ENCODE measurements at regions not wholly inside any gene's neighbourhood (a gene's known extent, or its start where the extent isn't known, plus 50 kb on each side); places are given as distances from the start of the nearest gene placed in this dataset.

DNA sequence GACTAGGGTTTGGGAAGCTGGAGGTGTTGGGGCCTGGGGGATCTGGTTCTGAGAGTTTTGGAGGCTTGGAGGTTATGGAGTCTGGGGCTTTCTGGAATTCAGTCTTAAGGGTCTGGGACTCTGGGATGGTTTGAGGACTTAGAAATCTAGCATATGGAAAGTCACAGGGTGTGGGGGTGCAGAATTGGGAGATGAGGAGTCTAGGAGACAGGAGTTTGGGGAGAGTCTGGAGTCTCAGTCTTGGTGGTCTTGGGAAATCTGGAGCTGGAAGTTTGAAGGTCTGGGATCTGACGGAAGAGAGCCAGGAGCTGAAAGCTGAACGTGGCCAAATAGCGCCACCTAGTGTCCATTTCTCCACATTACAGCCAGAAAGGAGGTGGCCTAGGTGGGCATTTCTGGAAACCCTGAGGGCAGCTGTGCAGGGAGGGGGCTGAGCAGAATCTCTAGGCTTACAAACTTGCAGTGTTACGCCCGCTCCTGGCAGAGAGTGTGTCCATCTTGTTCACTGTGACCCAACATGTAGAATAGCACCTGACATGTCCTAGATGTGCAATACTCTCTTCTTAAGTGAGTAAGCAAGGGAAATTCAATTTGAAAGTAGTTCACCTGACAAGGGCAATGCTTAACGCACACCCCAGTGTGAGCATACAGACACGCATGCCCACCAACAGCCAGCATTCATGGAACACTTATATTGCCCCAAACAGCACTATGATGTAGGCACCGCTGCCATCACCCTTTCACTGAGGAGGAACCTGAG, 204.8 kb downstream of the TFCP2L1 start:
- intact Hi-C loops (cut with DNase I; ENCODE audit: low total_unique reads): no loop called here
- Histone ChIP-seq H3K4me1 (peaks cover 6 to 18% (median 10%) of the 10 kb centered on the region in 4 donors), H3K27ac (no peak overlapping the region), H3K36me3 (no peaks in the 10 kb centered on the region), H3K9me3 (no peaks in the 10 kb centered on the region), H3K4me3 (no peak overlapping the region), H3K27me3 (peaks cover 0 to 64% (median 17%) of the 10 kb centered on the region in 3 donors)
- WGBS, 5 donors: 25 to 32% (median 28%) methylated on average over 8 of the region's 8 CpGs
- DNase-seq: peak; percentile 69 to 88
- TF ChIP-seq, protein P1, sequence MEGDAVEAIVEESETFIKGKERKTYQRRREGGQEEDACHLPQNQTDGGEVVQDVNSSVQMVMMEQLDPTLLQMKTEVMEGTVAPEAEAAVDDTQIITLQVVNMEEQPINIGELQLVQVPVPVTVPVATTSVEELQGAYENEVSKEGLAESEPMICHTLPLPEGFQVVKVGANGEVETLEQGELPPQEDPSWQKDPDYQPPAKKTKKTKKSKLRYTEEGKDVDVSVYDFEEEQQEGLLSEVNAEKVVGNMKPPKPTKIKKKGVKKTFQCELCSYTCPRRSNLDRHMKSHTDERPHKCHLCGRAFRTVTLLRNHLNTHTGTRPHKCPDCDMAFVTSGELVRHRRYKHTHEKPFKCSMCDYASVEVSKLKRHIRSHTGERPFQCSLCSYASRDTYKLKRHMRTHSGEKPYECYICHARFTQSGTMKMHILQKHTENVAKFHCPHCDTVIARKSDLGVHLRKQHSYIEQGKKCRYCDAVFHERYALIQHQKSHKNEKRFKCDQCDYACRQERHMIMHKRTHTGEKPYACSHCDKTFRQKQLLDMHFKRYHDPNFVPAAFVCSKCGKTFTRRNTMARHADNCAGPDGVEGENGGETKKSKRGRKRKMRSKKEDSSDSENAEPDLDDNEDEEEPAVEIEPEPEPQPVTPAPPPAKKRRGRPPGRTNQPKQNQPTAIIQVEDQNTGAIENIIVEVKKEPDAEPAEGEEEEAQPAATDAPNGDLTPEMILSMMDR (IDR thresholded peaks at IDR 0.05): peak in 5 of 7 experiments; percentile 73 to 95 (median 91)
- TF ChIP-seq EP300 (IDR thresholded peaks at IDR 0.05): no peak

DNA sequence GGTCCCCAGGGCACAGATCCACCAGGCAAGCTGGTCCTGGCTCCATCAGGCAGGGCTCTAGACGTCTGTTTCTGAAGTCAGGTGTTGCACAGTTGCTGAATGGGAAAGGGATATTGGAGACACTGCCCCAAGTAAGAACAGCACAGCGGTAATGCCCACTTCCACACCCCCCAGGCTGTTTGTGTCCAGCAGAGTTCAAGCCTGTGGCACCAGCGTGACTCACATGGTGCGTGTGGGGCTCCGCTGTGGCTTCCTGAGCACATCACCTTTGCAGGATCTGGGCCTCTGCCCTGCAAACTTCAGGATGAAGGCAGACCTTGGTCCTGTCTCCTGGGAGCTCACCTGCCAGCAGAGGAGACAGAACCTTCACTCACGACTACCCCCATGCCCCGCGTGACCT, 203.3 kb downstream of the TFCP2L1 start:
- peaks cover 0 to 49% (median 3%) of the 10 kb centered on the region in 3 donors for H3K27me3 ChIP-seq
- intact Hi-C loops (cut with DNase I; ENCODE audit: low total_unique reads): no loop called here

DNA sequence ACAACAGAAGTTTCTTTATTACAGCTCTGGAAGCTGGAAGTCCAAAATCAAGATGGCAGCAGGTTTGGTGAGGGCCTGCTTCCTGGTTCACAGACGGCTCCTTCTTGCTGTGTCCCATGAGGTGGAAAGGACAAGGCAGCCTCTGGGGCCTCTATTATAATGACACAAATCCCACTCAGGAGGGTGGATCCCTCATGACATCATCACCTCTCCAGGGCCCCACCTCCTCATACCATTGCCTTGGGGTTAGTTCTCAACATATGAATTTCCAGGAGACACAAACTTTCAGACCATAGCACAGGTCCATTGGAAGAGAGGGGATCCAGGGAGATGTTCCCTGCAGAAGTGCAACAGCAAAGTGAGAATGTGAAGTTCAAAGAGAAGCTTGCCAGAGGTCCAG, 202.8 kb downstream of the TFCP2L1 start:
- peaks cover 0 to 4% (median 0%) of the 10 kb centered on the region in 4 donors for H3K4me1 ChIP-seq
- no peak overlapping the region for H3K4me3 ChIP-seq
- no peaks in the 10 kb centered on the region for H3K9me3 ChIP-seq
- no peak overlapping the region for H3K27ac ChIP-seq
- no peaks in the 10 kb centered on the region for H3K36me3 ChIP-seq
- no peak for DNase-seq
- intact Hi-C loops (cut with DNase I; ENCODE audit: low total_unique reads): no loop called here
- peaks cover 0 to 44% (median 0%) of the 10 kb centered on the region in 3 donors for H3K27me3 ChIP-seq
- WGBS, 5 donors: 80 to 100% (median 91%) methylated on average over 1 of the region's 1 CpG
- no peak for TF ChIP-seq EP300 (IDR thresholded peaks at IDR 0.05)
- no peak for TF ChIP-seq POLR2AphosphoS5 (IDR thresholded peaks at IDR 0.05)
- TF ChIP-seq POLR2A (IDR thresholded peaks at IDR 0.05): no peak
- TF ChIP-seq, protein P1 (IDR thresholded peaks at IDR 0.05): no peak

More for the DNA sequence above, 203.3 kb downstream of the TFCP2L1 start:
- H3K4me1 ChIP-seq: peaks cover 0 to 8% (median 0%) of the 10 kb centered on the region in 4 donors
- WGBS, 5 donors: 85 to 88% (median 86%) methylated on average over 7 to 8 of the region's 8 CpGs
- no peak for DNase-seq
- H3K36me3 ChIP-seq: no peaks in the 10 kb centered on the region
- H3K4me3 ChIP-seq: no peak overlapping the region
- no peaks in the 10 kb centered on the region for H3K9me3 ChIP-seq
- TF ChIP-seq EP300 (IDR thresholded peaks at IDR 0.05): no peak
- TF ChIP-seq POLR2AphosphoS5 (IDR thresholded peaks at IDR 0.05): no peak
- no peak for TF ChIP-seq POLR2A (IDR thresholded peaks at IDR 0.05)
- TF ChIP-seq, protein P1 (IDR thresholded peaks at IDR 0.05): no peak
- H3K27ac ChIP-seq: no peak overlapping the region

DNA sequence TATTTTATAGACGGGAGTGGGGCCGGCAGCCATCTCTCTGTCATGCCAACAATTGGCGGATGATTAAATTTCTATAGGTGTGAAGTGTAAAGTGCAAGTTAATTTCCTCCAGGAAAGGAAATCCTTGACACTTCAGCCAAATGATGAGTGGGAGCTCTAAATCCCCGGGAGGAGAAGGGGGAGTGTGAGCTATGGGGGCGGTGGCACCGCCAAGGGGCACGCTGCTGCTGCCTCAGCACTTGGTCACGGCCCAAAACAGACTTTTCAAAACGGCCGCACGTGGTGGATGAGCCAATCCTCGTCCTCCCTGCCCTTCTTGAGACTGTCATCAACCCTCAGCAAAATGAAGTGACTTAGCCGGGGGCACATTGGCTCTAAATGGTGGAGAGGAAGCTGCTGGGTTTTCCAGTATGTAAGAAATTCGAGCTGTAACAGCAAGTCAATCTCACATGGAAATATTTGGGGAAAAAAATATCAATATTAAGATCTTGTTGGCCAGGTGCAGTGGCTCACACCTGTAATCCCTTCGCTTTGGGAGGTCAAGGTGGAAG, 200.8 kb downstream of the TFCP2L1 start:
- no peak for DNase-seq
- TF ChIP-seq, protein P1 (IDR thresholded peaks at IDR 0.05): no peak
- no peak for TF ChIP-seq POLR2A (IDR thresholded peaks at IDR 0.05)
- Histone ChIP-seq H3K27ac (no peak overlapping the region), H3K4me3 (no peak overlapping the region), H3K9me3 (no peaks in the 10 kb centered on the region), H3K27me3 (peaks cover 0 to 43% (median 0%) of the 10 kb centered on the region in 3 donors), H3K36me3 (no peaks in the 10 kb centered on the region), H3K4me1 (peaks cover 0 to 16% (median 4%) of the 10 kb centered on the region in 4 donors)
- intact Hi-C loops (cut with DNase I; ENCODE audit: low total_unique reads): no loop called here
- 48 to 66% (median 62%) methylated on average over 15 of the region's 15 CpGs for WGBS, 5 donors

All from stomach (tissue), 8 donors.